ENCODE measurements at regions not wholly inside any gene's neighbourhood (a gene's known extent, or its start where the extent isn't known, plus 50 kb on each side); places are given as distances from the start of the nearest gene placed in this dataset.

GRCh38 chr18:64710105-64710861 lies 561.4 kb upstream of the LINC00305 start:
- no peak for DNase-seq

GRCh38 chr18:64707052-64707451 lies 558.2 kb upstream of the LINC00305 start:
- no peaks in the 10 kb centered on the region for H3K4me1 Mint-ChIP-seq
- POLR2A ChIA-PET (ENCODE audit: partially characterized antibody) = no interaction called here

More at GRCh38 chr18:64710105-64710861, 561.4 kb upstream of the LINC00305 start:
- Mint-ChIP-seq H3K27ac (no peak overlapping the region), H3K36me3 (no peaks in the 10 kb centered on the region), H3K27me3 (no peaks in the 10 kb centered on the region), H3K9me3 (peaks cover 0 to 8% (median 0%) of the 10 kb centered on the region in 8 donors), H3K4me3 (no peak overlapping the region), H3K4me1 (no peaks in the 10 kb centered on the region)
- CTCF ChIA-PET (ENCODE audit: partially characterized antibody) = no interaction called here
- H3K9me3 ChIP-seq (ENCODE audit: control insufficient read depth in 1 of 2, low read length in 2 of 2) = no peaks in the 10 kb centered on the region
- H3K36me3 ChIP-seq (ENCODE audit: insufficient read depth, low read length) = no peaks in the 10 kb centered on the region
- no peak overlapping the region for H3K27ac ChIP-seq (ENCODE audit: low read depth, low read length)
- intact Hi-C loops (cut with micrococcal nuclease) = no loop called here
- POLR2A ChIA-PET (ENCODE audit: partially characterized antibody) = no interaction called here
- no peaks in the 10 kb centered on the region for H3K4me1 ChIP-seq (ENCODE audit: insufficient read depth, low read length)
- H3K27me3 ChIP-seq (ENCODE audit: insufficient read depth, low read length) = no peaks in the 10 kb centered on the region
- no peak overlapping the region for H3K4me3 ChIP-seq (ENCODE audit: low read length in 2 of 2)

DNA sequence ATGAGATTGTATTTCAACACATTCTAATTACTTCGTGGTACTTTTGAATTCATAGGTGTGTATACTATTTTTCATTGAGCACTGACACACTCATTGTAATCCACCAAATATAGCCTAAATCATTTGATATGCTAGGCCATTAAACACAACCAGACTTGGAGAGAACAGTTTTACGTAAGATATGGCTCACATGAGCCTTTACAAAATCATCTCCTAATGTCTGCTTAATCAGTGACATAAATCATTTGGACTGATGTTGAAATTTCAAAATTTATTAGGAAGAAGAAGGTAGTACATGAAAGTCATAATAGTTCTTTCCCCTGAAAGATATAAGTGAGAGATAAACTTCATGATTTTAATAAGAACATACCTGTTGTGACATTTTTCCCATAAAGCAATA lies 550.2 kb upstream of the LINC00305 start:
- no peak overlapping the region for H3K4me3 Mint-ChIP-seq
- H3K9me3 Mint-ChIP-seq = peaks cover 0 to 12% (median 3%) of the 10 kb centered on the region in 8 donors
- no peaks in the 10 kb centered on the region for H3K27me3 Mint-ChIP-seq

More at GRCh38 chr18:64707052-64707451, 558.2 kb upstream of the LINC00305 start:
- peaks cover 0 to 4% (median 0%) of the 10 kb centered on the region in 8 donors for H3K9me3 Mint-ChIP-seq
- Histone ChIP-seq H3K4me1 (ENCODE audit: insufficient read depth, low read length) (no peaks in the 10 kb centered on the region), H3K27me3 (ENCODE audit: insufficient read depth, low read length) (no peaks in the 10 kb centered on the region), H3K36me3 (ENCODE audit: insufficient read depth, low read length) (no peaks in the 10 kb centered on the region), H3K4me3 (ENCODE audit: low read length in 2 of 2) (no peak overlapping the region), H3K9me3 (ENCODE audit: control insufficient read depth in 1 of 2, low read length in 2 of 2) (no peaks in the 10 kb centered on the region), H3K27ac (ENCODE audit: low read depth, low read length) (no peak overlapping the region)
- intact Hi-C loops (cut with micrococcal nuclease) = no loop called here
- H3K4me3 Mint-ChIP-seq = no peak overlapping the region
- H3K27me3 Mint-ChIP-seq = no peaks in the 10 kb centered on the region
- H3K36me3 Mint-ChIP-seq = no peaks in the 10 kb centered on the region
- H3K27ac Mint-ChIP-seq = no peak overlapping the region
- no peak for DNase-seq
- CTCF ChIA-PET (ENCODE audit: partially characterized antibody) = no interaction called here

DNA sequence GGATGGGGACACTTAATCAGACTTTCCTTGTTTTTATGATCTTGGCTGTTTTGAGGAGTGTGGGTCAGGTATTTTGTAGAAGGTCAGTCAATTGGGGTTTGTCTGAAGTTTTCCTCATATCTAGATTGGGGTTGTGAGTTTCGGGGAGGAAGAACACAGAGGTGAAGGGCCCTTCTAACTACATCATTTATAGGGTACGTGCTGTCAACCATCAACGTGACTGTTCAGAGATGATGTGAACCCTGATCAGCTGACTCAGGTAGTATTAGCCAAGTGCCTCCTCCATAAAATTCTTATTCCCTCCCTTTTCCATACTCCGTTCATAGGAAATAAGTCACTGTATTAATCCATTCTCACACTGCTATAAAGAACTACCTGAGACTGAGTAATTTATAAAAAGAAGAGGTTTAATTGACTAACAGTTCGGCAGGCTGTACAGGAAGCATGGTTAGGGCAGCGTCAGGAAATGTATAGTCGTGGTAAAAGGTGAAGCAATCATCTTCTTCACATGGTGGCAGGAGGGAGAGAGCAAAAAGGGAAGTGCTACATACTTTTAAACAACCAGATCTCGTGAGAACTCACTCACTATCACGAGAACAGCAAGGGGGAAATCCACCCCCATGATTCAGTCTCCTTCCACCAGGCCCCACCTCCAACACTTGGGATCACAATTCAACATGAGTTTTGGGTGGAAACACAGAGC lies 547.1 kb upstream of the LINC00305 start:
- Histone ChIP-seq H3K4me1 (ENCODE audit: insufficient read depth, low read length) (no peaks in the 10 kb centered on the region), H3K4me3 (ENCODE audit: low read length in 2 of 2) (no peak overlapping the region), H3K27ac (ENCODE audit: low read depth, low read length) (no peak overlapping the region), H3K27me3 (ENCODE audit: insufficient read depth, low read length) (no peaks in the 10 kb centered on the region), H3K9me3 (ENCODE audit: control insufficient read depth in 1 of 2, low read length in 2 of 2) (no peaks in the 10 kb centered on the region), H3K36me3 (ENCODE audit: insufficient read depth, low read length) (no peaks in the 10 kb centered on the region)
- intact Hi-C loops (cut with micrococcal nuclease) = no loop called here
- no peak for DNase-seq
- peaks cover 0 to 5% (median 0%) of the 10 kb centered on the region in 8 donors for H3K9me3 Mint-ChIP-seq
- POLR2A ChIA-PET (ENCODE audit: partially characterized antibody) = no interaction called here
- H3K4me3 Mint-ChIP-seq = no peak overlapping the region
- no peak overlapping the region for H3K27ac Mint-ChIP-seq
- H3K27me3 Mint-ChIP-seq = no peaks in the 10 kb centered on the region
- H3K36me3 Mint-ChIP-seq = no peaks in the 10 kb centered on the region
- H3K4me1 Mint-ChIP-seq = no peaks in the 10 kb centered on the region
- CTCF ChIA-PET (ENCODE audit: partially characterized antibody) = no interaction called here

More for the DNA sequence above, 550.2 kb upstream of the LINC00305 start:
- Histone ChIP-seq H3K4me3 (ENCODE audit: low read length in 2 of 2) (no peak overlapping the region), H3K4me1 (ENCODE audit: insufficient read depth, low read length) (no peaks in the 10 kb centered on the region), H3K9me3 (ENCODE audit: control insufficient read depth in 1 of 2, low read length in 2 of 2) (no peaks in the 10 kb centered on the region), H3K36me3 (ENCODE audit: insufficient read depth, low read length) (no peaks in the 10 kb centered on the region), H3K27me3 (ENCODE audit: insufficient read depth, low read length) (no peaks in the 10 kb centered on the region), H3K27ac (ENCODE audit: low read depth, low read length) (no peak overlapping the region)
- H3K4me1 Mint-ChIP-seq = no peaks in the 10 kb centered on the region
- H3K27ac Mint-ChIP-seq = no peak overlapping the region
- ChIA-PET CTCF (ENCODE audit: partially characterized antibody) (no interaction called here), POLR2A (ENCODE audit: partially characterized antibody) (no interaction called here)
- intact Hi-C loops (cut with micrococcal nuclease) = no loop called here
- no peak for DNase-seq
- no peaks in the 10 kb centered on the region for H3K36me3 Mint-ChIP-seq

GRCh38 chr18:64693766-64694165 lies 544.9 kb upstream of the LINC00305 start:
- Mint-ChIP-seq H3K36me3 (no peaks in the 10 kb centered on the region), H3K27me3 (no peaks in the 10 kb centered on the region), H3K4me1 (no peaks in the 10 kb centered on the region), H3K4me3 (no peak overlapping the region), H3K9me3 (peaks cover 0 to 5% (median 2%) of the 10 kb centered on the region in 8 donors), H3K27ac (no peak overlapping the region)
- H3K27ac ChIP-seq (ENCODE audit: low read depth, low read length) = no peak overlapping the region
- H3K4me1 ChIP-seq (ENCODE audit: insufficient read depth, low read length) = no peaks in the 10 kb centered on the region
- no peak for DNase-seq
- intact Hi-C loops (cut with micrococcal nuclease) = no loop called here
- no peak overlapping the region for H3K4me3 ChIP-seq (ENCODE audit: low read length in 2 of 2)
- H3K27me3 ChIP-seq (ENCODE audit: insufficient read depth, low read length) = no peaks in the 10 kb centered on the region
- ChIA-PET POLR2A (ENCODE audit: partially characterized antibody) (no interaction called here), CTCF (ENCODE audit: partially characterized antibody) (no interaction called here)
- no peaks in the 10 kb centered on the region for H3K9me3 ChIP-seq (ENCODE audit: control insufficient read depth in 1 of 2, low read length in 2 of 2)
- H3K36me3 ChIP-seq (ENCODE audit: insufficient read depth, low read length) = no peaks in the 10 kb centered on the region

DNA sequence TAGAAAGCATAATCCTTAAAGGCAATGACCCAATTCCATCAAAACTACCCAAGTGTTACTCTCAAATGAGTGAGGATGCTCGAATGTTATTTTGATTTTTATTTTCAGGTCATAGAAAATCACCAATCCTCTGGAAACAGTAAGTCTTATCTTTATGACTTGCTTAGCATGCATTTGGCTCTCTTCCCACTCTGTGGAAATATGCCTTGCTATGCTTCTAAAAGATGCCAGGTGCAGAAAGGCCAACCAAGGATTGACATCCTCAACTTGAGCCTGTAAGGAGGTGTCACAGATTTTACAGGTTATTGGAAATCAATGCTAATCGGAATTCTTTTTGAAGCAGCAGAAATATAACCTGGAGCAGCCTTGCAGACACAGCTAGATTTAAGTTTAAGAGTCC lies 543.9 kb upstream of the LINC00305 start:
- Mint-ChIP-seq H3K4me1 (no peaks in the 10 kb centered on the region), H3K27ac (no peak overlapping the region), H3K4me3 (no peak overlapping the region), H3K9me3 (peaks cover 0 to 9% (median 3%) of the 10 kb centered on the region in 8 donors), H3K36me3 (no peaks in the 10 kb centered on the region), H3K27me3 (no peaks in the 10 kb centered on the region)
- no peaks in the 10 kb centered on the region for H3K27me3 ChIP-seq (ENCODE audit: insufficient read depth, low read length)
- H3K4me1 ChIP-seq (ENCODE audit: insufficient read depth, low read length) = no peaks in the 10 kb centered on the region
- intact Hi-C loops (cut with micrococcal nuclease) = no loop called here
- CTCF ChIA-PET (ENCODE audit: partially characterized antibody) = no interaction called here
- no peaks in the 10 kb centered on the region for H3K9me3 ChIP-seq (ENCODE audit: control insufficient read depth in 1 of 2, low read length in 2 of 2)
- no peak overlapping the region for H3K4me3 ChIP-seq (ENCODE audit: low read length in 2 of 2)
- no peak for DNase-seq
- H3K27ac ChIP-seq (ENCODE audit: low read depth, low read length) = no peak overlapping the region
- H3K36me3 ChIP-seq (ENCODE audit: insufficient read depth, low read length) = no peaks in the 10 kb centered on the region
- POLR2A ChIA-PET (ENCODE audit: partially characterized antibody) = no interaction called here

DNA sequence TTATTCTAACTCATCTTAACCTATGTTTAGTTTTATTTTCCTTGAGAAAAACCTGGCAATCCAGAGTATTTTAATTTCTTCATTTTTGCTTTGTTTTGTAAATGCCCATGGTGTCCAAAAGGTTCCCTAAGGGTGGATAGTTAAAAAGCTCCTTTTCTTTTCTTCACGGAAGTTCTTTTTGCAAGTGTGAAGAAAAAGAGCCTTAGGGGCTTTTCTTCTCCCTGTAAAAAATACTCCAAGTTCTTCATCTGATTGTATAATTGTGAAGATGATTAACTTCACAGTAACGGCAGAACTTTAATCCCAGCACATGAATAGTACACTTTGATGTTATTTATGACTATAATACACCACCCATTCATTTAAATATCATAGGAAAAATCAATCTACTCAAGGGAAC lies 530.2 kb upstream of the LINC00305 start:
- no peaks in the 10 kb centered on the region for H3K27me3 ChIP-seq (ENCODE audit: insufficient read depth, low read length)
- H3K4me1 ChIP-seq (ENCODE audit: insufficient read depth, low read length) = no peaks in the 10 kb centered on the region
- H3K4me3 ChIP-seq (ENCODE audit: low read length in 2 of 2) = no peak overlapping the region
- POLR2A ChIA-PET (ENCODE audit: partially characterized antibody) = no interaction called here
- Mint-ChIP-seq H3K9me3 (peaks cover 0 to 14% (median 9%) of the 10 kb centered on the region in 8 donors), H3K36me3 (no peaks in the 10 kb centered on the region), H3K27ac (no peak overlapping the region), H3K27me3 (no peaks in the 10 kb centered on the region), H3K4me3 (no peak overlapping the region), H3K4me1 (no peaks in the 10 kb centered on the region)
- peaks cover 0 to 5% of the 10 kb centered on the region in 2 donors for H3K9me3 ChIP-seq (ENCODE audit: control insufficient read depth in 1 of 2, low read length in 2 of 2)
- H3K36me3 ChIP-seq (ENCODE audit: insufficient read depth, low read length) = no peaks in the 10 kb centered on the region
- H3K27ac ChIP-seq (ENCODE audit: low read depth, low read length) = no peak overlapping the region
- DNase-seq = no peak
- intact Hi-C loops (cut with micrococcal nuclease) = no loop called here
- CTCF ChIA-PET (ENCODE audit: partially characterized antibody) = no interaction called here
